PC-9 (cell line): ENCODE measurements at regions not wholly inside any gene's neighbourhood (a gene's known extent, or its start where the extent isn't known, plus 50 kb on each side); places are given as distances from the start of the nearest gene placed in this dataset.

Source experiments
- BruUV-seq: library from RNA; stranded (reverse); fragments of 400-500 nt; replicated peaks from 2 replicates; lab custom pipeline; 2021; lab: Mats Ljungman, UMichigan
- CTCF ChIA-PET: fragments of 300-600 bp; sonication (Branson Sonifier 250); formaldehyde crosslinking; loops from one replicate; lab custom pipeline; 2022; ENCODE audit warnings: antibody characterized with exemption; lab: Charles Lee
- POLR2A ChIA-PET: fragments of 300-600 bp; sonication (Branson Sonifier 250); formaldehyde crosslinking; loops from one replicate; lab custom pipeline; 2022; ENCODE audit warnings: antibody characterized with exemption; ENCODE audit not compliant: unreplicated experiment; lab: Charles Lee
- DNase-seq, 2 experiments: peaks; one replicate each; pipeline versions ENCODE4 v3.0.0 to v3.0.0-alpha.2; 2015 to 2022; ENCODE audit warnings: mixed read lengths in 1 of 2
- H2AFZ ChIP-seq: fragments of 200-600 bp; sonication (generic); 2 replicates; pipeline ENCODE4 v1.8.1; 2017; ENCODE audit warnings: antibody characterized with exemption
- H3F3A ChIP-seq: fragments of 200-600 bp; sonication (generic); 2 replicates; pipeline ENCODE4 v1.8.1; 2017; ENCODE audit warnings: antibody characterized with exemption, mild to moderate bottlenecking, low read depth; ENCODE audit not compliant: insufficient read depth
- H3K27ac ChIP-seq: fragments of 200-600 bp; sonication (generic); 2 replicates; pipeline ENCODE4 v1.6.1; 2016; ENCODE audit warnings: mixed run types
- H3K27me3 ChIP-seq: fragments of 200-600 bp; sonication (generic); 2 replicates; pipeline ENCODE4 v1.6.1; 2016; ENCODE audit warnings: low read depth, mixed run types; ENCODE audit not compliant: insufficient read depth
- H3K36me3 ChIP-seq: fragments of 200-600 bp; sonication (generic); 2 replicates; pipeline ENCODE4 v1.6.1; 2016; ENCODE audit warnings: low read depth, mixed run types
- H3K4me1 ChIP-seq: fragments of 200-600 bp; sonication (generic); replicated peaks from 2 replicates; pipeline ENCODE4 v1.6.1; 2016; ENCODE audit warnings: mixed run types; ENCODE audit not compliant: insufficient read depth
- H3K4me2 ChIP-seq: fragments of 200-600 bp; sonication (generic); 2 replicates; pipeline ENCODE4 v1.6.1; 2017; ENCODE audit warnings: mixed run types
- H3K4me3 ChIP-seq: fragments of 200-600 bp; sonication (generic); 2 replicates; pipeline ENCODE4 v1.6.1; 2016; ENCODE audit warnings: mixed run types
- H3K79me2 ChIP-seq: fragments of 200-600 bp; sonication (generic); 2 replicates; pipeline ENCODE4 v1.6.1; 2017; ENCODE audit warnings: low read depth, mixed run types
- H3K9me2 ChIP-seq: fragments of 200-600 bp; sonication (generic); 2 replicates; pipeline ENCODE4 v1.8.1; 2017; ENCODE audit warnings: mild to moderate bottlenecking; ENCODE audit not compliant: insufficient read depth
- H3K9me3 ChIP-seq: fragments of 200-600 bp; sonication (generic); 2 replicates; pipeline ENCODE4 v1.8.1; 2016; ENCODE audit warnings: low read depth; ENCODE audit not compliant: insufficient read depth
- H4K20me1 ChIP-seq: fragments of 200-600 bp; sonication (generic); 2 replicates; pipeline ENCODE4 v1.8.1; 2017; ENCODE audit not compliant: insufficient read depth
- EZH2 ChIP-seq: fragments of 200-600 bp; sonication (generic); IDR thresholded peaks from 2 replicates; pipeline ENCODE4 v1.8.0; 2017; ENCODE audit warnings: antibody characterized with exemption, low read depth
- intact Hi-C: fragments of 100-400 bp; cut with micrococcal nuclease; formaldehyde crosslinking; loops from one replicate; pipeline ENCODE4 v1.10.0; 2022; ENCODE audit not compliant: unreplicated experiment
- TF ChIP-seq, protein P1 (sequence below): fragments of 200-600 bp; sonication (generic); conservative IDR thresholded peaks from 2 replicates; pipeline ENCODE4 v1.6.1; 2017; ENCODE audit warnings: mixed run types, antibody characterized with exemption, mild to moderate bottlenecking, moderate library complexity

DNA sequence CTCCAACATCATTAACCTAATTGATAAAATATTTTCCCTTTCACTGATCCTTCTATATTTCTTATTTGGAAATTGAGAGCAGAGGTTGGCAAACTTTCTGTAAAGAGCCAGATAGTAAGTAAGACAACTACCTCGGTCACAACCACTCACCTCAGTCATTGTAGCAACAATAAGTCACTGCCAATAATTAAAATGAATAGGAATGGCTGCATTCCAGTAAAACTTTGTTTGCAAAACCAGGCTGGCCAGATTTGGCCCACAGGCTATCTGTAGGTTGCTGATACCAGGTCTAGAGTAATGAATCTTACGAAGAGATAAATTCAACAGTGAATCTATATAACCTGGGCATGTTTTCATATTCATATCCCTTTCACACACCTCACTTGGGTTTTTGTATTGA is 316.2 kb upstream of the TBC1D5 start:
- no peaks in the 10 kb centered on the region for H3F3A ChIP-seq
- no peaks in the 10 kb centered on the region for H3K9me2 ChIP-seq
- H3K4me1 ChIP-seq: no peaks in the 10 kb centered on the region; the same call in 1 of the 2 replicates
- CTCF ChIA-PET: no interaction called here
- intact Hi-C loops: no loop called here
- H3K4me2 ChIP-seq: no peak overlapping the region
- no peak for TF ChIP-seq EZH2
- TF ChIP-seq, protein P1, sequence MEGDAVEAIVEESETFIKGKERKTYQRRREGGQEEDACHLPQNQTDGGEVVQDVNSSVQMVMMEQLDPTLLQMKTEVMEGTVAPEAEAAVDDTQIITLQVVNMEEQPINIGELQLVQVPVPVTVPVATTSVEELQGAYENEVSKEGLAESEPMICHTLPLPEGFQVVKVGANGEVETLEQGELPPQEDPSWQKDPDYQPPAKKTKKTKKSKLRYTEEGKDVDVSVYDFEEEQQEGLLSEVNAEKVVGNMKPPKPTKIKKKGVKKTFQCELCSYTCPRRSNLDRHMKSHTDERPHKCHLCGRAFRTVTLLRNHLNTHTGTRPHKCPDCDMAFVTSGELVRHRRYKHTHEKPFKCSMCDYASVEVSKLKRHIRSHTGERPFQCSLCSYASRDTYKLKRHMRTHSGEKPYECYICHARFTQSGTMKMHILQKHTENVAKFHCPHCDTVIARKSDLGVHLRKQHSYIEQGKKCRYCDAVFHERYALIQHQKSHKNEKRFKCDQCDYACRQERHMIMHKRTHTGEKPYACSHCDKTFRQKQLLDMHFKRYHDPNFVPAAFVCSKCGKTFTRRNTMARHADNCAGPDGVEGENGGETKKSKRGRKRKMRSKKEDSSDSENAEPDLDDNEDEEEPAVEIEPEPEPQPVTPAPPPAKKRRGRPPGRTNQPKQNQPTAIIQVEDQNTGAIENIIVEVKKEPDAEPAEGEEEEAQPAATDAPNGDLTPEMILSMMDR: no peak
- no peak overlapping the region for H3K27ac ChIP-seq
- POLR2A ChIA-PET: no interaction called here
- no peaks in the 10 kb centered on the region for H4K20me1 ChIP-seq
- DNase-seq: no peak
- H3K4me3 ChIP-seq: no peak overlapping the region
- H3K27me3 ChIP-seq: no peaks in the 10 kb centered on the region
- BruUV-seq: no TSS peak
- no peaks in the 10 kb centered on the region for H3K36me3 ChIP-seq
- H3K9me3 ChIP-seq: peaks cover 19% of the 10 kb centered on the region; the same call in 1 of the 2 replicates
- no peaks in the 10 kb centered on the region for H3K79me2 ChIP-seq
- no peak overlapping the region for H2AFZ ChIP-seq

DNA sequence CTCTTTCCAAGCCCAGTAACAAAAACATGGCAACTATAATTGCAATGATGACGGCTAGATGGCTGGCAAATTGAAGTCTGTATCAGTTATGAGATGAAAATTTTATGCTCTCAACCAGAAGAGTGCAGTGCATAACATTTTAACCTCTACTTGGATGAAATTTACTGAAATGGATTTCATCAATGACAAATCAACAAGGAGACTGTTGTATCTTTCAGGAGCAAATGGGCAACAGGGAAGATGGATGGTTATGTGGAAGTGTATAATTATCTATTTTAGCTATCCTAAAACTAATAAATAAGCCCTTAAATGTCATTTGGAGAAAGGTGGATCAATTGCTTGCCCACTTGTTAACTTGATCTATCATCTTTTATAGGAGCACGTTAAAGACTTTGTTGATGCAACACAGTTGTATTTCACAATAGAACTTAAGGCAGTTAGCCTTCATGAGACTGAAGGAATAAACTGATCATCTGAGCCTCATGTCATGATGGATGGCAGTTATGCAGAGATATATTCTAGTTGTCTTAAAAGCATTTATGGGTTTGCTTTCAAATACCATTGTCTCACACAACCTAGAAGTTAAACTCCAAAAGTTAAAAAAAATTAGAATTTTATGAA is 315.1 kb upstream of the TBC1D5 start:
- Histone ChIP-seq H4K20me1 (no peaks in the 10 kb centered on the region), H3K4me2 (no peak overlapping the region), H3K4me1 (no peaks in the 10 kb centered on the region; the same call in 1 of the 2 replicates), H3K27ac (no peak overlapping the region), H2AFZ (no peak overlapping the region), H3K4me3 (no peak overlapping the region), H3K36me3 (no peaks in the 10 kb centered on the region), H3F3A (no peaks in the 10 kb centered on the region), H3K9me3 (peaks cover 16% of the 10 kb centered on the region; the same call in 1 of the 2 replicates), H3K79me2 (no peaks in the 10 kb centered on the region), H3K27me3 (no peaks in the 10 kb centered on the region), H3K9me2 (no peaks in the 10 kb centered on the region)
- DNase-seq: no peak
- TF ChIP-seq, protein P1: no peak
- no peak for TF ChIP-seq EZH2
- POLR2A ChIA-PET: no interaction called here
- intact Hi-C loops: no loop called here
- no TSS peak for BruUV-seq
- CTCF ChIA-PET: no interaction called here

DNA sequence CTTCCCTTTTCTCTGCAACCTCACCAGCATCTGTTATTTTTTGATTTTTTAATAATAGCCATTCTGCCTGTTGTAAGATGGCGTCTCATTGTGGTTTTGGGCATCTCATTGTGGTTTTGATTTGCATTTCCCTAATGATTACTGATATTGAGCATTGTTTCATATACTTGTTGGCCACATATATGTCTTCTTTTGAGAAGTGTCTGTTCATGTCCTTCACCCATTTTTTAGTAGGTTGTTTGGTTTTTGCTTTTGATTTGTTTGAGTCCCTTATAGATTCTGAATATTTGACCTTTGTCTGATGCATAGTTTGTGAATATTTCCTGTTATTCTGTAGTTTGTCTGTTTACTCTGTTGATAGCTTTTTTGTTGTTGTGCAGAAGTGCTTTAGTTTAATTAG is 312.2 kb upstream of the TBC1D5 start:
- Histone ChIP-seq H3K9me3 (peaks cover 13% of the 10 kb centered on the region; the same call in 1 of the 2 replicates), H2AFZ (no peak overlapping the region), H3K27me3 (no peaks in the 10 kb centered on the region), H4K20me1 (no peaks in the 10 kb centered on the region), H3F3A (no peaks in the 10 kb centered on the region), H3K4me2 (no peak overlapping the region), H3K27ac (no peak overlapping the region), H3K4me3 (no peak overlapping the region), H3K4me1 (no peaks in the 10 kb centered on the region), H3K9me2 (no peaks in the 10 kb centered on the region), H3K36me3 (no peaks in the 10 kb centered on the region), H3K79me2 (no peaks in the 10 kb centered on the region)
- ChIA-PET CTCF (no interaction called here), POLR2A (no interaction called here)
- TF ChIP-seq, protein P1: no peak
- TF ChIP-seq EZH2: no peak
- no TSS peak for BruUV-seq
- intact Hi-C loops: no loop called here
- no peak for DNase-seq
